PFSK-1 (cell line): ENCODE measurements at regions not wholly inside any gene's neighbourhood (a gene's known extent, or its start where the extent isn't known, plus 50 kb on each side); places are given as distances from the start of the nearest gene placed in this dataset.

Source experiments
- FOXP2 ChIP-seq: optimal IDR thresholded peaks from 2 replicates; pipeline ENCODE3; 2011; ENCODE audit warnings: borderline replicate concordance, control low read depth, inconsistent platforms; ENCODE audit not compliant: insufficient read depth; ENCODE audit errors: extremely low read length, extremely low read depth
- POLR2AphosphoS5 ChIP-seq: IDR thresholded peaks from 2 replicates; pipeline ENCODE4 v1.6.1; 2012; ENCODE audit warnings: low read depth, mild to moderate bottlenecking, control low read depth, low read length, moderate library complexity
- SIN3A ChIP-seq: IDR thresholded peaks from 2 replicates; pipeline ENCODE4 v1.6.1; 2012; ENCODE audit warnings: mild to moderate bottlenecking, low read length, moderate library complexity, borderline replicate concordance; ENCODE audit not compliant: insufficient read depth
- TAF1 ChIP-seq: IDR thresholded peaks from 2 replicates; pipeline ENCODE4 v1.6.1; 2012; ENCODE audit warnings: low read length, control low read depth, borderline replicate concordance; ENCODE audit not compliant: insufficient read depth
- TF ChIP-seq, protein P1 (sequence below), 2 experiments: IDR thresholded peaks; 2 replicates each; pipeline versions ENCODE4 v1.6.1 to v1.8.0; 2011 to 2012; ENCODE audit warnings: low read depth in 2 of 2, low read length in 2 of 2, control low read depth in 1 of 2, inconsistent platforms in 1 of 2, mild to moderate bottlenecking in 1 of 2, moderate library complexity in 1 of 2; ENCODE audit not compliant: insufficient read depth in 1 of 2

GRCh38 chr10:8956400-8956799 lies 901.9 kb downstream of the GATA3 start:
- no peak for TF ChIP-seq SIN3A

- TF ChIP-seq FOXP2 (no peak), TAF1 (no peak), SIN3A (no peak), POLR2AphosphoS5 (no peak)
- TF ChIP-seq, protein P1, sequence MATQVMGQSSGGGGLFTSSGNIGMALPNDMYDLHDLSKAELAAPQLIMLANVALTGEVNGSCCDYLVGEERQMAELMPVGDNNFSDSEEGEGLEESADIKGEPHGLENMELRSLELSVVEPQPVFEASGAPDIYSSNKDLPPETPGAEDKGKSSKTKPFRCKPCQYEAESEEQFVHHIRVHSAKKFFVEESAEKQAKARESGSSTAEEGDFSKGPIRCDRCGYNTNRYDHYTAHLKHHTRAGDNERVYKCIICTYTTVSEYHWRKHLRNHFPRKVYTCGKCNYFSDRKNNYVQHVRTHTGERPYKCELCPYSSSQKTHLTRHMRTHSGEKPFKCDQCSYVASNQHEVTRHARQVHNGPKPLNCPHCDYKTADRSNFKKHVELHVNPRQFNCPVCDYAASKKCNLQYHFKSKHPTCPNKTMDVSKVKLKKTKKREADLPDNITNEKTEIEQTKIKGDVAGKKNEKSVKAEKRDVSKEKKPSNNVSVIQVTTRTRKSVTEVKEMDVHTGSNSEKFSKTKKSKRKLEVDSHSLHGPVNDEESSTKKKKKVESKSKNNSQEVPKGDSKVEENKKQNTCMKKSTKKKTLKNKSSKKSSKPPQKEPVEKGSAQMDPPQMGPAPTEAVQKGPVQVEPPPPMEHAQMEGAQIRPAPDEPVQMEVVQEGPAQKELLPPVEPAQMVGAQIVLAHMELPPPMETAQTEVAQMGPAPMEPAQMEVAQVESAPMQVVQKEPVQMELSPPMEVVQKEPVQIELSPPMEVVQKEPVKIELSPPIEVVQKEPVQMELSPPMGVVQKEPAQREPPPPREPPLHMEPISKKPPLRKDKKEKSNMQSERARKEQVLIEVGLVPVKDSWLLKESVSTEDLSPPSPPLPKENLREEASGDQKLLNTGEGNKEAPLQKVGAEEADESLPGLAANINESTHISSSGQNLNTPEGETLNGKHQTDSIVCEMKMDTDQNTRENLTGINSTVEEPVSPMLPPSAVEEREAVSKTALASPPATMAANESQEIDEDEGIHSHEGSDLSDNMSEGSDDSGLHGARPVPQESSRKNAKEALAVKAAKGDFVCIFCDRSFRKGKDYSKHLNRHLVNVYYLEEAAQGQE (IDR thresholded peaks at IDR 0.05; ENCODE audit: insufficient read depth in 1 of 2, low read depth in 2 of 2, low read length in 2 of 2) = no peak
Observed at GRCh38 chr10:8962249-8962648, 907.8 kb downstream of the GATA3 start.

DNA sequence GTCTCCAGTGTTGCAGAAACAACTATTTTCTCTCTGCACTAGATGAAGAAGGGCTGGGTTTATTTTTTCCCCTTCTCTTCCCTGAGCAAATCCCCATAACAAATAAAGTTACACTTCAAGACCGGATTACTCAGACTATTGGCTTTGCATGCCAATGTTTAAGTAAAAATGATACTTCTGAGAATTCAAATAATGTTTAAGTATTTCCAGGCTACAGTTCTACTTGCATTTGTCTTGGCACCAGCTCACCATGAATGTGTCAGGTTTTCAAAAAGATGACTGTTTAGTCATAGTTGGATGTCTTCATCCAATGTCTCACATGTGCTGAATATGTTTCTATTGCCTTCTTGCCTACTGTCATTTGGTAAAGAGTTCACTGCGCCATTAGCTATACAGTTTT lies 912.6 kb downstream of the GATA3 start:
- TF ChIP-seq, protein P1 (IDR thresholded peaks at IDR 0.05; ENCODE audit: insufficient read depth in 1 of 2, low read depth in 2 of 2, low read length in 2 of 2) = no peak
- TF ChIP-seq SIN3A = no peak
- no peak for TF ChIP-seq POLR2AphosphoS5
- TF ChIP-seq TAF1 = no peak
- TF ChIP-seq FOXP2 = no peak

- TF ChIP-seq SIN3A (no peak), POLR2AphosphoS5 (no peak), FOXP2 (no peak), TAF1 (no peak)
- TF ChIP-seq, protein P1 (IDR thresholded peaks at IDR 0.05; ENCODE audit: insufficient read depth in 1 of 2, low read depth in 2 of 2, low read length in 2 of 2) = no peak
Observed at GRCh38 chr10:8969853-8970252, 915.4 kb downstream of the GATA3 start.

DNA sequence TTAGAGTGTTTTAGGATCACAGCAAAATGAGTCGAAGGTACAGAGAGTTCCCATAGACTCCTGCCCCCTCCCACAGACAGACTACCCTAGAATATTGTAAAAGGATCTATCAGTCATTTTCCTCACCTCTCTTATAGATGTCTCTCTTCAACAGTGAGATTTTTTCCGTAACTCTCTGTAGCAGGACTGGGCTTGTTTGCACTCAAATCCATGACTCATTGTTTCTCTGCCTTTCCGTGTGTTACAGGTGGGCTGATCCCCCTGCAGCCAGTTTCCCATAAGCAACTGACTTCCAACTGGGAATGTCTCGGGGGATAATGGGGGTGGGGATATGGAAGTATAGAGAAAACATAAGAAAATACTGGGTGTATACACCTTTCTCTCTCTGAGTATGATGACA lies 921.0 kb downstream of the GATA3 start:
- no peak for TF ChIP-seq POLR2AphosphoS5

DNA sequence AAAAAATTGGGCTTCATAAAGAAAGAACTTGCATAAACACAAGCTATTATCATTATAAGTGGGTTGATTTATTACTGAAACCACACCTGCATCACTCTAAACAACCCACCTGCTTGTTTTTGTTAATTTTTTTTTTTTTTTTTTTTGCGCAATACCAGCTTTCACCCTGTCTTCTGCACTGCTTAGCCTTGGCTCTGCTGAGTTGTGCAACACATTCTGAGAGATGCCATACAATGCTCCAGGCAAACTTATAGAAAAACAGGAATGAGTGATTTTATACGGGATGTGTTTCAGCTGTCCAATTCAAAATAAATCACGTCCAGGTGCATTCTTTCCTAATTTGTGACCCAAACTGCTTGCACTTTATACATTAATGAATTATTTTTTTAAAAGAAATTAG lies 923.6 kb downstream of the GATA3 start:
- TF ChIP-seq, protein P1 (IDR thresholded peaks at IDR 0.05; ENCODE audit: insufficient read depth in 1 of 2, low read depth in 2 of 2, low read length in 2 of 2) = no peak
- TF ChIP-seq POLR2AphosphoS5 (no peak), FOXP2 (no peak), SIN3A (no peak), TAF1 (no peak)
